ENCODE measurements at regions not wholly inside any gene's neighbourhood (a gene's known extent, or its start where the extent isn't known, plus 50 kb on each side); places are given as distances from the start of the nearest gene placed in this dataset.

DNA sequence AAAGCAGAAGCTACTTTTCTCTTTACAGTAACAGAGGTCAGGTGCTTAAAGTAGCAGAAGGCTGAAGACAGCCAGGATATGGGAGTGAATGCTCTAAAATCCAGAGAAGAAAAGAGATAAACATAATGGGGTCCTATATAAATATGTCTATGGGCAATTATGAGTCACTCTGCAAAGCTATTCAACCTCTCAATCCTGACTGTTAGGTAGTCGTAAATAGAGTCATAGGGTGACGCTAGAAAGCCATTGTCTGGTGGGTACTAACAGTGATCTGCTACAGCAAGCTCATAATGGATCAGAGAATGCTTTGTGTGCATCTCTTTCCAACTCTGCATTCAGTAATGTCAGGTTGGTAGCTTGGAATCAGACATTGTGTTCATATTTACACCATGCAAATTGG is 53.5 kb upstream of the PDE5A start:
- no peak for DNase-seq (ENCODE audit: low spot score)
- H3K9me3 ChIP-seq (ENCODE audit: control insufficient read depth in 4 of 4, low read length in 3 of 4) = no peaks in the 10 kb centered on the region
- H3K4me1 ChIP-seq (ENCODE audit: control insufficient read depth in 4 of 4, insufficient read depth in 4 of 4, low read length in 3 of 4) = peaks cover 2 to 16% (median 8%) of the 10 kb centered on the region in 4 donors
- H3K9ac ChIP-seq (ENCODE audit: low read depth in 1 of 2, low read length in 2 of 2) = no peak overlapping the region
- H3K27ac ChIP-seq (ENCODE audit: low read depth in 1 of 2, low read length in 2 of 2) = no peak overlapping the region
- 87% methylated on average over 2 of the region's 2 CpGs for WGBS
- H3K27me3 ChIP-seq (ENCODE audit: control insufficient read depth in 4 of 4, insufficient read depth in 4 of 4, low read length in 3 of 4) = no peaks in the 10 kb centered on the region
- H3K36me3 ChIP-seq (ENCODE audit: control insufficient read depth in 4 of 4, insufficient read depth in 3 of 4, low read depth in 1 of 4, low read length in 3 of 4) = no peaks in the 10 kb centered on the region
- no peak overlapping the region for H3K4me3 ChIP-seq (ENCODE audit: low read depth in 1 of 3, low read length in 3 of 3)
- TF ChIP-seq, protein P1, sequence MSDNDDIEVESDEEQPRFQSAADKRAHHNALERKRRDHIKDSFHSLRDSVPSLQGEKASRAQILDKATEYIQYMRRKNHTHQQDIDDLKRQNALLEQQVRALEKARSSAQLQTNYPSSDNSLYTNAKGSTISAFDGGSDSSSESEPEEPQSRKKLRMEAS (IDR thresholded peaks at IDR 0.05) = no peak
- TF ChIP-seq, protein P2, sequence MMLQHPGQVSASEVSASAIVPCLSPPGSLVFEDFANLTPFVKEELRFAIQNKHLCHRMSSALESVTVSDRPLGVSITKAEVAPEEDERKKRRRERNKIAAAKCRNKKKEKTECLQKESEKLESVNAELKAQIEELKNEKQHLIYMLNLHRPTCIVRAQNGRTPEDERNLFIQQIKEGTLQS (IDR thresholded peaks at IDR 0.05) = no peak

DNA sequence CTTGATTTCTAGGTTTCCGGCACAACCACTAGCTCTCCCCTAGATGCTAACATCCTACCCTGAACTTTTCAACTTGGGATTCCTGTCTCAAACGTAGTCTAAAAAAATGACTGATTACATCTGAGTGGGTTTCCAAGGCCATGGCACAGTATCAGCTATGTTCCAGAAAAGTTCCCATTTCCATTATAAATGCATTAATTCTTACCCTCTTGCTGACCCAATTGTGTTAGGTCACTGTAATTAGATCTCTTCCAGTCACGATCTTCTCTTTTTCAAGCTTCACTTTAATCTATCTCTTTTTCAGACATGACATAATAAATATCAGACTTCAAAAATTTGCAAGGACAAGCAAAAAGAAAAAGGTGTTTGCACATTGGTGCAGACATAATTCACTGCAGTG is 50.6 kb upstream of the PDE5A start:
- DNase-seq (ENCODE audit: low spot score) = no peak
- 47% methylated on average over 3 of the region's 3 CpGs for WGBS
- no peak for TF ChIP-seq YY1 (IDR thresholded peaks at IDR 0.05)
- TF ChIP-seq, protein P3, sequence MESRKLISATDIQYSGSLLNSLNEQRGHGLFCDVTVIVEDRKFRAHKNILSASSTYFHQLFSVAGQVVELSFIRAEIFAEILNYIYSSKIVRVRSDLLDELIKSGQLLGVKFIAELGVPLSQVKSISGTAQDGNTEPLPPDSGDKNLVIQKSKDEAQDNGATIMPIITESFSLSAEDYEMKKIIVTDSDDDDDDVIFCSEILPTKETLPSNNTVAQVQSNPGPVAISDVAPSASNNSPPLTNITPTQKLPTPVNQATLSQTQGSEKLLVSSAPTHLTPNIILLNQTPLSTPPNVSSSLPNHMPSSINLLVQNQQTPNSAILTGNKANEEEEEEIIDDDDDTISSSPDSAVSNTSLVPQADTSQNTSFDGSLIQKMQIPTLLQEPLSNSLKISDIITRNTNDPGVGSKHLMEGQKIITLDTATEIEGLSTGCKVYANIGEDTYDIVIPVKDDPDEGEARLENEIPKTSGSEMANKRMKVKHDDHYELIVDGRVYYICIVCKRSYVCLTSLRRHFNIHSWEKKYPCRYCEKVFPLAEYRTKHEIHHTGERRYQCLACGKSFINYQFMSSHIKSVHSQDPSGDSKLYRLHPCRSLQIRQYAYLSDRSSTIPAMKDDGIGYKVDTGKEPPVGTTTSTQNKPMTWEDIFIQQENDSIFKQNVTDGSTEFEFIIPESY (IDR thresholded peaks at IDR 0.05) = no peak
- TF ChIP-seq GABPA (IDR thresholded peaks at IDR 0.05 in 1 of 2, conservative IDR thresholded peaks at IDR 0.05 in 1 of 2) = no peak
- no peak for TF ChIP-seq SP1 (IDR thresholded peaks at IDR 0.05)
- no peak for TF ChIP-seq NR2F2 (IDR thresholded peaks at IDR 0.05)
- TF ChIP-seq, protein P4, sequence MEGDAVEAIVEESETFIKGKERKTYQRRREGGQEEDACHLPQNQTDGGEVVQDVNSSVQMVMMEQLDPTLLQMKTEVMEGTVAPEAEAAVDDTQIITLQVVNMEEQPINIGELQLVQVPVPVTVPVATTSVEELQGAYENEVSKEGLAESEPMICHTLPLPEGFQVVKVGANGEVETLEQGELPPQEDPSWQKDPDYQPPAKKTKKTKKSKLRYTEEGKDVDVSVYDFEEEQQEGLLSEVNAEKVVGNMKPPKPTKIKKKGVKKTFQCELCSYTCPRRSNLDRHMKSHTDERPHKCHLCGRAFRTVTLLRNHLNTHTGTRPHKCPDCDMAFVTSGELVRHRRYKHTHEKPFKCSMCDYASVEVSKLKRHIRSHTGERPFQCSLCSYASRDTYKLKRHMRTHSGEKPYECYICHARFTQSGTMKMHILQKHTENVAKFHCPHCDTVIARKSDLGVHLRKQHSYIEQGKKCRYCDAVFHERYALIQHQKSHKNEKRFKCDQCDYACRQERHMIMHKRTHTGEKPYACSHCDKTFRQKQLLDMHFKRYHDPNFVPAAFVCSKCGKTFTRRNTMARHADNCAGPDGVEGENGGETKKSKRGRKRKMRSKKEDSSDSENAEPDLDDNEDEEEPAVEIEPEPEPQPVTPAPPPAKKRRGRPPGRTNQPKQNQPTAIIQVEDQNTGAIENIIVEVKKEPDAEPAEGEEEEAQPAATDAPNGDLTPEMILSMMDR (IDR thresholded peaks at IDR 0.05; ENCODE audit: low read depth, low read length, missing input control) = no peak
- TF ChIP-seq EGR1 (IDR thresholded peaks at IDR 0.05; ENCODE audit: low read depth in 2 of 2) = no peak
- no peak for TF ChIP-seq RAD21 (IDR thresholded peaks at IDR 0.05)
- TF ChIP-seq JUND (IDR thresholded peaks at IDR 0.05) = no peak
- no peak for TF ChIP-seq RXRA (IDR thresholded peaks at IDR 0.05)
- TF ChIP-seq HNF4A (conservative IDR thresholded peaks at IDR 0.05) = no peak
- TF ChIP-seq, protein P1 (IDR thresholded peaks at IDR 0.05) = no peak
- TF ChIP-seq, protein P2 (IDR thresholded peaks at IDR 0.05) = no peak
- Histone ChIP-seq H3K4me3 (ENCODE audit: low read depth in 1 of 3, low read length in 3 of 3) (no peak overlapping the region), H3K9me3 (ENCODE audit: control insufficient read depth in 4 of 4, low read length in 3 of 4) (no peaks in the 10 kb centered on the region), H3K27ac (ENCODE audit: low read depth in 1 of 2, low read length in 2 of 2) (no peak overlapping the region), H3K4me1 (ENCODE audit: control insufficient read depth in 4 of 4, insufficient read depth in 4 of 4, low read length in 3 of 4) (peaks cover 2 to 13% (median 7%) of the 10 kb centered on the region in 4 donors), H3K9ac (ENCODE audit: low read depth in 1 of 2, low read length in 2 of 2) (no peak overlapping the region), H3K36me3 (ENCODE audit: control insufficient read depth in 4 of 4, insufficient read depth in 3 of 4, low read depth in 1 of 4, low read length in 3 of 4) (no peaks in the 10 kb centered on the region), H3K27me3 (ENCODE audit: control insufficient read depth in 4 of 4, insufficient read depth in 4 of 4, low read length in 3 of 4) (no peaks in the 10 kb centered on the region)

DNA sequence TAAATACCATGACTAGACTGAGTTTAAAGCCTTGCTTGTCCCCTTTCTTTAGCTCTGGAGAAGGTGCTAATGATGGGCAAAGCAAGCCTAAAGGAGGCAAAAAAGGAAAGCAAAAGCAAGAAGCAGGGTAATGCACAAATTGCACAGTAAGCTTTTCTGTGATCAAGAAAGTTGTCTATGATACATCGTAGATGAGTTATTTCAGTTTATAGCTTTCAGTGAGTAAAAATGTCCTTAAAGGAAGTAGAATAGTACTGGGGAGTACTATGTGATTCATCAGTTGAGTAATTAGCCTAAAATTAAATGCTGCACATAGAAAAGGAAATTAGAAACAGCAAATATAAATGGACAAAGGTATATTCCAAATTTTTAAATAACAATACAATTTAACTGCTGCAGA is 50.2 kb upstream of the PDE5A start:
- H3K27me3 ChIP-seq (ENCODE audit: control insufficient read depth in 4 of 4, insufficient read depth in 4 of 4, low read length in 3 of 4) = no peaks in the 10 kb centered on the region
- H3K9ac ChIP-seq (ENCODE audit: low read depth in 1 of 2, low read length in 2 of 2) = no peak overlapping the region
- H3K27ac ChIP-seq (ENCODE audit: low read depth in 1 of 2, low read length in 2 of 2) = no peak overlapping the region
- H3K4me1 ChIP-seq (ENCODE audit: control insufficient read depth in 4 of 4, insufficient read depth in 4 of 4, low read length in 3 of 4) = peaks cover 1 to 8% (median 2%) of the 10 kb centered on the region in 4 donors
- DNase-seq (ENCODE audit: low spot score) = no peak
- 74% methylated on average over 1 of the region's 1 CpG for WGBS
- no peaks in the 10 kb centered on the region for H3K9me3 ChIP-seq (ENCODE audit: control insufficient read depth in 4 of 4, low read length in 3 of 4)
- TF ChIP-seq, protein P2 (IDR thresholded peaks at IDR 0.05) = no peak
- TF ChIP-seq FOXA1 (IDR thresholded peaks at IDR 0.05) = no peak
- TF ChIP-seq RXRA (IDR thresholded peaks at IDR 0.05) = no peak
- TF ChIP-seq, protein P4 (IDR thresholded peaks at IDR 0.05; ENCODE audit: low read depth, low read length, missing input control) = no peak
- no peak for TF ChIP-seq EGR1 (IDR thresholded peaks at IDR 0.05; ENCODE audit: low read depth in 2 of 2)
- no peak overlapping the region for H3K4me3 ChIP-seq (ENCODE audit: low read depth in 1 of 3, low read length in 3 of 3)
- no peaks in the 10 kb centered on the region for H3K36me3 ChIP-seq (ENCODE audit: control insufficient read depth in 4 of 4, insufficient read depth in 3 of 4, low read depth in 1 of 4, low read length in 3 of 4)
